ENCODE measurements at regions not wholly inside any gene's neighbourhood (a gene's known extent, or its start where the extent isn't known, plus 50 kb on each side); places are given as distances from the start of the nearest gene placed in this dataset.

DNA sequence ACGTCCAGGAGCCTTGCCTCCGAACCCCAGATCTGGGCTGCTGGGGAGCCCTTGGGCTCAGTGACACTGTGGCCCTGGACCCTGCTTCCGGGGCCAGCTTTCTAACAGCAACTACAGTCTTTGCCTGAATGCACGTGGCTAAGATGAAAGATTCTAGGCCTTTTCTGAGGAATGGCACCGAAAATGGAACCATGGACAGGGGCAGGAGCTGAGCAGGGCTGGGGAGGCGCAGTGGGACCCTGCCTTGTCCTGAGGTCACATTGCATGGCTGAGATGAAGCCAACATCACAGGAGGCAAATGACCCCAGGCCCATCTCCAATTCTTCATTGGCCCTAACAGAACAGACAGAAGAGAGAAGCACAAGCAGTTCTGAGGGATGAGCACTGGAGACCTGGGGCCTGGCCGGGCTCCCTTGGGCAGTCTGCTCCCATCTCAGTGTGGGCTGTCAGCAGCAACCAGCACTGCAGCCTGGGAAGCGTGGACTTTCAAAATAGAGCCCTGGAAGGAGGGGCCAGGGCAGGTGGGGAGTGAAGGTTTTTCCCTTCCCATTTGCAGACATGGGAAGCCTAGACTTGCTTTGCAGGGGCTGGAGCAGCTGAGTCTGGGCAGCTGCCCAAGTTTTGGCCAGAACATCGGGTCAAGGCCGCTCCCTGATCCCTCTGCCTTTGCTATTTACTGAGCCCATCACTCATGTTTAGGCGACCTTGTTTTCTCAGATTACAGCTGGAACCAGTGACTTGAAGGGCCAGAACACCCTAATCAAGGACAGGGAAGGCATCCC lies 114.4 kb upstream of the TCERG1L start:
- no peak for DNase-seq

GRCh38 chr10:131426534-131426898 lies 115.0 kb upstream of the TCERG1L start:
- no peak for DNase-seq

GRCh38 chr10:131427281-131427680 lies 115.8 kb upstream of the TCERG1L start:
- no peak for DNase-seq

GRCh38 chr10:131427901-131428300 lies 116.4 kb upstream of the TCERG1L start:
- no peak for DNase-seq

DNA sequence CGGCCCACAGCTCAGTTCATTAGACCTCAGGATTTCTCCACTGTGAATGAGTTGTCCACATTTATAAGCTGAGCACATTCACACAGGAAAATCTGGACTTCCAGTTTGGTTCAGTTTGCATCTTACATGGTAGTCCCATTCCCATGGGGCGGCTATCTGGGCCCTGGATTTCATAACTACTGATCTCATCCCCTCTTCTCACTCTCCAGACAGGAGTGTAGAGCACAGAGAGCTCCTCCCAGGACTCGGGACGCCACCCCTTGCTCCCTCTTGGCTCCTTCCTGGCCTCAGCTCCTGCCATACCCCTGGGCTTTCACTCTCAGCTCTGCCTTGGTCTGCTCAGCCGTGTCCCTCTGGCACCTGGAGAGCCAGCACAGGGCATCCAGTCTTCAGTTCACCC lies 117.6 kb upstream of the TCERG1L start:
- DNase-seq: no peak

DNA sequence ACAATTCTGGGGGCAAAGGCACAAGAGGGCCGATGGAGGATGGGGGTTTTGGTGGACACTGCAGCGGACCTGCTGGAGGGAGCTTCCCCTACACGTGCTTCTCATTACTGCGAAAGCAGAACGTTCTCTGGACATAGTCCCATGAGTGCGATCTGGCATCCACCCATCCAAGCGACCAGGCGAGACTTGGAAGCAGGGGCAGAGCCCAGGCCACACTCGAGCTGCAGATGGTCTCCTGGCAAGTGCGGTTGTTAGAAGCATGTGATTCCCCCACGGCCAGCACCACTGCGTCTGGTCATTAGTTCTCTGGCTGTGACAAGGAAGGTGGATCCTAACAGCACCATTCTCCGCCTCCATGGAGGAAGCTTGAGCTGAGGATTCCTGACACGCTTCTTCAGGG lies 118.4 kb upstream of the TCERG1L start:
- no peak for DNase-seq

DNA sequence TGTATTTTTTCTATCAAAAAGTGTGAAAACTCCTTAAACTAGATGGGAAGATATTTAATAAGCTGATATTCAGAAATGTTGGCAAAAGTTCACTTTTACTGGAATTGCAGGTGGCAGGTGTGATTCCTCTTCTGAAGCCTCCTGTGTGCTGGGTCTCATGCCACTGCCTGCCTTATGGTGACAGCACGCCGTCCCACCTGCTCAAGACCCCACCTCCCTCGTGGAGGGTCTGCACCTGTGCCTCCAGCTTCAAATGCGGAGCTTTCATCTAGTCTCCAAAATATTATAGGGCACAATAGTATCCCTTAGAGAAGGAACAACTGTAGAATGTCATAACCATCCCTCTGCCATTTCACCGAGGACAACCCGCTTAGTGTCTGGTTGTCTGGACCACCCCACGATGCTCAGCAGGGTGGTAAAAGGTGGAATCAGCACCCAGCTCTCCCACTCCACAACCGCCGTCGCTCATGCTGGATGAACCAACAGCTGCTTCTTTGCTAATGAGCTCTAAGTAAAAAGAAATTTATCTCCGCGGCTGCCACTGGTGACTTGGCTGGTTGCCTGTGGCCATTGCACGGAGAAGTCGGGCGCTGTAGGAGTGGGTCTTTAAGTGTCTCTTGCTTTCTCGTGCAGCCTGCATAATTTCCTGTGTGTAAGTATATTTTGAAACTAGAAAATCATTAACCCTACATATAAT lies 119.3 kb upstream of the TCERG1L start:
- no peak for DNase-seq

- no peak for DNase-seq
Observed at GRCh38 chr10:131431533-131431932, 120.0 kb upstream of the TCERG1L start.

GRCh38 chr10:131431978-131432690 lies 120.6 kb upstream of the TCERG1L start:
- no peak for DNase-seq

- no peak for DNase-seq
Observed at GRCh38 chr10:131433568-131433967, 122.0 kb upstream of the TCERG1L start.

DNA sequence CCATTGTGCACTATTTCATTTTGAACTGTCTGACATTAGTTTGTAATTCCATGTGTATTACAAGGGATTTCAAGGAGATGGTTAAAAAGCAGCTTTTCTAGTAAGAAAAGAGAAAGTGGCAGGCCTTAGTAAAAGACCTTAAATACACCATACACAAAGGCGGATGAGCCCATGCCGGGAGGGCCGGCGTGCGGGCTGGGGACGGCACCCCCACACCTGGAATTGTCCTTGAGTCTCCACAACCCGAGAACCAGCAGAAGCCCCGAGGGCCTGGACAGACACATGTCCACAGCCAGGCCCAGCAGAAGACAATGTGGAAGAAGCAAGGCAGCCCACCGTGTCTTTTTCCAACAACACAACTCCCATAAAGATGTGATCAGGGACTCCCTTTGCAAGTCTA lies 123.7 kb upstream of the TCERG1L start:
- no peak for DNase-seq

DNA sequence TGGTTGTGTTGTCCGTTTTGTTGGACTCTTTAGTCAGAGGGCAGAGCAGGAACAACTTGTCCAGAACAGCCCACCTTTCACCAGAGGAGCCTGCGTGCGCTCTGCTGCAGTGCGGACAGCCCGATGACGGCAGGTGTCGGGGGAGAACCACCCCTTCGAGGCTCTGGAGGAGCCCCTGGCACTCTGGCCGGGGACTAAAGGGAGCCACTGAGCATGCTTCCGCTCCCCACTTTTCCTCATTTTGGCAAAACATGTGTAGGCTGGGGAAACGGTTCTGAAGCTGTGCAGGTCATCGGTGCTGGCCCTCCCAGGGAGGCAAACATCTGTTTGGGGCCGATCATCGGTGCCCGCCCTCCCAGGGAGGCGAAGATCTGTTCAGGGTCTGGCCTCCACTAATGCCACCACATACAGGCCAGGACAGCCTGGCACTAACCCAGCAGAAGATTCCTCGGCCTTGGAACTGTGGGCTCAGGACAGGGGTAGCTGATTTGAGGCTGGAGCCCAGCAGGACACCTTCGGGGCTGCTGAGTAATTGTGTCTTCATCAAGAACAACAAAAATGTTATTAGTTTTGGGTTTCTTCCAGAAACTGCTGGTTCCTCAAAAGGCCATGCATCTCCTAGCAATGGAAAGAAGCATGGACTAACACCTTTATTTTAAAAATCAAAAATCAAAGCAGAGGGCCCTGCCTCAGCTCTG lies 124.4 kb upstream of the TCERG1L start:
- no peak for DNase-seq

DNA sequence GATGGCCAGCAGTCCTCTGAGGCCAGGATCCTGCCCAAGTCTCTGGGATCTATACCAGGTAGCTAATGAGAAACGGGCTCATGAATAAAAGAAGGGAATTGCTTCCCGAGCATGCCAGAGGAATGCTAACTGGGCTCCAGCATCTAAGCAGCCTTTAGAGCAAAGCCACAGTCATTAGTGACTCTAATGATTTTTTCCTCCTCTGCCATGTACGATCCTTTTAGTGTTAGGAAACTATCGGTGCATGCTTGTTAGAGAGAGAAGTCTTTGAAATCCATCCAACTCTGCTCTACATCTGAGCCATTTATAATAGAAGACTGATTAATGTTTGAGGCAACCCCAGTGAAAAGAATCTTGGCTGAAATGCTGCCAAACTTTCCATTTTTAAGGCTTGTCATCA lies 124.9 kb upstream of the TCERG1L start:
- DNase-seq: no peak

DNA sequence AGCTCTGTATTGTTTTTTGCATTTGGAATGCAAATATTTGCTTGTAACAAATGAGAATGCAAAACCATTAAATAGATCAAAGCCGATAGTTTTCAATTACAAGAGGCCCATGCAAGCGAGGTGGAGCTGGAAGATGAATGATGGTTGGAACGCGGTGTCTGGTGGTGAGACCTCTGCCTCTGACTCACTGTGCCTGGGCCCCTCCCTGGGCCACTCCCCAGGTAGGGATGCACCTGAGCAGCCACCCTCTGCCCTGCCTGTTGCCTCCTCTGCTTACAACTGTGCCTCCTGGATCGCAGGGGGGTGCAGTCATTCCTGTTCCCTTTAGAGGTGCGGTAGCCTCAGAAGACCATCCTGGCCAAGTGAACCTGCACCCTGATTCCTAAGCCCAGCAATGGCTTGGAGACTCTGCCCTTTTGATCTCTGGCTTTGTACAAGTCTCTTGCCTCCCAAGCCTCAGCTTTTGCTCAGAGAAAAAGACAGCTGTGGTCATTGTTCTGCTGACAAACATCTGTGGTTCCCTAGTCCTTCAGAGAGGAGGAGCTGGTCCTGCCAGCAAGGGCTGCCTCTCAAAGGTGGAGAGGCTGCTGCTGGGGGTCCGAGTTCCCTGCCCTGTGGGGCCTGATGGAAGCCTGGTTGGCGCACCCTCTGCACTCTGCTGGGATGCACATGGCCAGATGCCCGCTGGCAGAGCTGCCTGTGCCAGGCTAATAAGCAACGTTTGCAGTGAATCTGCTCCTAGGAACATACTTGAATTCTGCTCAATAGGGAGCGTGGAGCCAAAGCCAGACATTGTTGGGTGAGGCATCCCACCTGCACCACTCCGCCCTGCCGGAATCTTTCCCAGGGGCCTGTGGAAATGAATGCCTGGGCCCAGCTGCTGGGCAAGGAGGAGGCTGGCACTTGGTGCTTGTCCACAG lies 126.3 kb upstream of the TCERG1L start:
- DNase-seq: no peak

DNA sequence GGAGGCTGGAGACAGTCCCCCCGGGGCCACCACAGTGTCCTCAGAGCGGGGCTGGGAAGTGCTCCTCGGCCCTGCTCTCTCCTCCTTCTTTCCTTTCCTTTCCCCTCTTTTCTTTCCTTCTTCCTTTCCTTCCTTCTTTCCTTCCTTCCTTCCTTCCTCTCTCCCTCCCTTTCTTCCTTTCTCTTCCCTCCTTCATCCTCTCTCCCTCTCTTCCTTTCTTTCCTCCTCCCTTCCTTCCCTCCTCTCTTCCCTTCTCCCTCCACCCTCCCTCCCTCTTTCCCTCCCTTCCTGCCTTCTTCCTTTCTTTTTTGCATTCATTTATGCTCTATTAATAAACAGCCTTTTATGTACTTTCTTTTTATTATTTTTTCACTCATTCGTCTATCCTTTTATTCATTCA lies 127.1 kb upstream of the TCERG1L start:
- DNase-seq: no peak

- no peak for DNase-seq
Observed at GRCh38 chr10:131439705-131440104, 128.2 kb upstream of the TCERG1L start.

GRCh38 chr10:131440405-131441360 lies 129.2 kb upstream of the TCERG1L start:
- DNase-seq: no peak

- DNase-seq: no peak
Observed at GRCh38 chr10:131442271-131442670, 130.8 kb upstream of the TCERG1L start.

- DNase-seq: no peak
Observed at GRCh38 chr10:131444286-131444685, 132.8 kb upstream of the TCERG1L start.

GRCh38 chr10:131444862-131445461 lies 133.4 kb upstream of the TCERG1L start:
- no peak for DNase-seq

- no peak for DNase-seq
Observed at GRCh38 chr10:131445623-131446022, 134.1 kb upstream of the TCERG1L start.
